Testis (tissue), 2 donors: ENCODE measurements at regions not wholly inside any gene's neighbourhood (a gene's known extent, or its start where the extent isn't known, plus 50 kb on each side); places are given as distances from the start of the nearest gene placed in this dataset.

Experiments used
- DNase-seq: peaks from one replicate; pipeline ENCODE4 v3.0.0-alpha.2; 2019
- H3K27ac ChIP-seq, 2 donors: fragments of 200-600 bp; sonication (generic); one replicate each; pipeline ENCODE4 v1.5.1; 2019
- H3K27me3 ChIP-seq: fragments of 200-600 bp; sonication (generic); one replicate; pipeline ENCODE4 v1.5.1; 2019
- H3K36me3 ChIP-seq: fragments of 200-600 bp; sonication (generic); one replicate; pipeline ENCODE4 v1.5.1; 2017; ENCODE audit warnings: low read depth; ENCODE audit errors: missing control alignments
- H3K4me1 ChIP-seq: fragments of 200-600 bp; sonication (generic); one replicate; pipeline ENCODE4 v1.5.1; 2019
- H3K4me3 ChIP-seq, 2 donors: fragments of 200-600 bp; sonication (generic); one replicate each; pipeline ENCODE4 v1.5.1; 2017 to 2019
- H3K9me3 ChIP-seq: fragments of 200-600 bp; sonication (generic); one replicate; pipeline ENCODE4 v1.5.1; 2017
- POLR2A ChIP-seq: fragments of 450-650 bp; IDR thresholded peaks from one replicate; pipeline ENCODE4 v1.6.1; 2017; ENCODE audit warnings: antibody characterized with exemption, mild to moderate bottlenecking, moderate library complexity
- WGBS, 2 donors: methylation state at CpG; one replicate each; pipeline ENCODE4 v1.1.5; 2018; 5-methylcytosine and 5-hydroxymethylcytosine counted together
- intact Hi-C: fragments of 100-400 bp; cut with DNase I; formaldehyde crosslinking; loops from one replicate; pipeline ENCODE4 v1.15.1; 2023; ENCODE audit warnings: low total_unique reads
- TF ChIP-seq, protein P1 (sequence below), 3 experiments: fragments of 450-650 bp in 2 of 3; fragments of 200-600 bp in 1 of 3; sonication (generic) in 1 of 3; IDR thresholded peaks; one replicate each; pipeline ENCODE4 v1.5.1; 2016 to 2019; ENCODE audit warnings: antibody characterized with exemption in 3 of 3, mild to moderate bottlenecking in 2 of 3, moderate library complexity in 1 of 3

- Histone ChIP-seq H3K4me1 (no peaks in the 10 kb centered on the region), H3K36me3 (no peaks in the 10 kb centered on the region), H3K4me3 (no peak overlapping the region), H3K27me3 (no peaks in the 10 kb centered on the region), H3K9me3 (no peaks in the 10 kb centered on the region), H3K27ac (no peak overlapping the region)
- intact Hi-C loops = no loop called here
- DNase-seq = no peak
- TF ChIP-seq POLR2A = no peak
- TF ChIP-seq, protein P1, sequence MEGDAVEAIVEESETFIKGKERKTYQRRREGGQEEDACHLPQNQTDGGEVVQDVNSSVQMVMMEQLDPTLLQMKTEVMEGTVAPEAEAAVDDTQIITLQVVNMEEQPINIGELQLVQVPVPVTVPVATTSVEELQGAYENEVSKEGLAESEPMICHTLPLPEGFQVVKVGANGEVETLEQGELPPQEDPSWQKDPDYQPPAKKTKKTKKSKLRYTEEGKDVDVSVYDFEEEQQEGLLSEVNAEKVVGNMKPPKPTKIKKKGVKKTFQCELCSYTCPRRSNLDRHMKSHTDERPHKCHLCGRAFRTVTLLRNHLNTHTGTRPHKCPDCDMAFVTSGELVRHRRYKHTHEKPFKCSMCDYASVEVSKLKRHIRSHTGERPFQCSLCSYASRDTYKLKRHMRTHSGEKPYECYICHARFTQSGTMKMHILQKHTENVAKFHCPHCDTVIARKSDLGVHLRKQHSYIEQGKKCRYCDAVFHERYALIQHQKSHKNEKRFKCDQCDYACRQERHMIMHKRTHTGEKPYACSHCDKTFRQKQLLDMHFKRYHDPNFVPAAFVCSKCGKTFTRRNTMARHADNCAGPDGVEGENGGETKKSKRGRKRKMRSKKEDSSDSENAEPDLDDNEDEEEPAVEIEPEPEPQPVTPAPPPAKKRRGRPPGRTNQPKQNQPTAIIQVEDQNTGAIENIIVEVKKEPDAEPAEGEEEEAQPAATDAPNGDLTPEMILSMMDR (IDR thresholded peaks at IDR 0.05) = no peak
- 20 to 29% methylated on average over 1 of the region's 1 CpG for WGBS, 2 donors
These were observed 260.3 kb downstream of the CCDC59 start for GRCh38 chr12:82097877-82098276.

DNA sequence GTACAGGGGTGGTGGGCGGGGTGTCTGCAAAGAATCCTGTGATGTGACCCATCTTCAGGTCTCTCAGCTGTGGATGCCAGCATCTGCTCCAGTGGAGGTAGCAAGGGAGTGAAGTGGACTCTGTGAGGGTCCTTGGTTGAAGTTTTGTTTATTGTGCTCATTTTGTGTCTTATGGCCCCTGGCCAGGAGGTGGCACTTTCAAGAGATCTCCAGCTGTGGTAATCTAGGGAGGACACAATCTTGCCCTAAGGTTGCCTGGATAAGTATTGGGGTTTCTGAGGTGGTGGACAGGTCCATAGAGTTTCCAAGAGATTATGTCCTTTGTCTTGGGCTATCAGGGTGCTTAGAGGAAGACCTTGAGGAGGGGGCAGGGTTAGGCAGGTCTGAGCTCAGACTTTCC, 260.7 kb downstream of the CCDC59 start:
- H3K4me3 ChIP-seq = no peak overlapping the region
- H3K27me3 ChIP-seq = no peaks in the 10 kb centered on the region
- DNase-seq = no peak
- WGBS, 2 donors = 80 to 83% methylated on average over 1 of the region's 1 CpG
- no peaks in the 10 kb centered on the region for H3K4me1 ChIP-seq
- intact Hi-C loops = no loop called here
- no peaks in the 10 kb centered on the region for H3K36me3 ChIP-seq
- TF ChIP-seq, protein P1 (IDR thresholded peaks at IDR 0.05) = no peak
- no peak for TF ChIP-seq POLR2A
- H3K9me3 ChIP-seq = no peaks in the 10 kb centered on the region
- H3K27ac ChIP-seq = no peak overlapping the region

DNA sequence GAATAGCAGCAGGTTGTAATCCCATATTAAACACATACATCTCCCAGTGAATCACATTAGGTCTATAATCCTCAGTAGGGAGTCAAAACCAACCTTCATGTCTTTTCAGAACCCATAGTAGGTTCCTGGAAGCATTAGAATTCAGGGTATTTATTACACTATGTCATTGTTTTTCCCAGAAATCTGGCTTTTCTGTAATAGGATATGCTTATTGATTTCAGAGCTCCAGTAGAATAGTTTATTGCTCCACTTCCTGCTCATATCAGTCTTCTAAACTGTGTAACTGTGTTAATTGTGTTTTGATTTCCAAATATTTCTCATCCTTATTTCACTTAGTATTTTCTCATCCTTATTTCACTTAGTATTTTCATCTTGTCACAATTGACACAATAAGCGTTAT, 268.0 kb downstream of the CCDC59 start:
- no peaks in the 10 kb centered on the region for H3K4me1 ChIP-seq
- H3K36me3 ChIP-seq = no peaks in the 10 kb centered on the region
- no peak for DNase-seq
- 91 to 98% methylated on average over 1 of the region's 1 CpG for WGBS, 2 donors
- H3K4me3 ChIP-seq = no peak overlapping the region
- TF ChIP-seq, protein P1 (IDR thresholded peaks at IDR 0.05) = no peak
- TF ChIP-seq POLR2A = no peak
- intact Hi-C loops = no loop called here
- H3K27me3 ChIP-seq = no peaks in the 10 kb centered on the region
- no peaks in the 10 kb centered on the region for H3K9me3 ChIP-seq
- H3K27ac ChIP-seq = no peak overlapping the region

DNA sequence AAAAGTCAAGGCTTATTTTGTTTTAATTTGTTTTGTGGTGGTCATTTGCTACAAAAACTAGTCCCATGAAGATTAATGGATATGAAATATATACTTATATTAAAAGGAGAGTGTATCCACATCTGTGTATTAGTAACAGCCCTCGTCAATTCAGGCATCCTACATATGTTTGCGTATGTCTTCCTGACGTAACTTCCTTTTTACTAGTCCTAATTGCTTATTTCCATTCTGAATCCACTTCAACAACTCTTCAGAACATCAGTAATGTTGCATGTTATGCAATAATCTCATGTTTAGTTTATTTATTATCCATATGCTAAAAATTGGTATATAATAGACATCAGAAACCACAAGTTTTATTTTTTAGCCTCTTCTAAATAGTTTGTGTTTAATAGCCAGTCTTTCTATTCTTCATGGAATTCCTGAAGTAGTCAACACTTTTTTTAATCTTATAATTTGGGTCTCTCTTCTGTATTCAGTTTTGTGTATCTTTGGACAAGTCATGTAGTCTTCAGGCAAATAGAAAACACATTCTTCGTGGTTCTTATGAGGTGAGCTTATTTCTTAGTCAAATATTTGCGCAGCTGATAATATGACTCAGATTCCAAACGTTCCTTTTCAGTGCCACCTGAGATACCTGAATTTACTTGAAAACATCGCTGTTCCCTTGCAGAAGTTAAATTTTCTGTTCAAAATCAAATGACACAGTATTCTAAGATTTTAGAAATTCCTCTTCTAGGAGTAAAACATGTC, 268.6 kb downstream of the CCDC59 start:
- WGBS, 2 donors = 77 to 79% methylated on average over 7 of the region's 7 CpGs
- H3K9me3 ChIP-seq = no peaks in the 10 kb centered on the region
- TF ChIP-seq POLR2A = no peak
- TF ChIP-seq, protein P1 (IDR thresholded peaks at IDR 0.05) = no peak
- H3K36me3 ChIP-seq = no peaks in the 10 kb centered on the region
- no peaks in the 10 kb centered on the region for H3K27me3 ChIP-seq
- DNase-seq = no peak
- intact Hi-C loops = no loop called here
- H3K4me1 ChIP-seq = no peaks in the 10 kb centered on the region
- no peak overlapping the region for H3K27ac ChIP-seq
- H3K4me3 ChIP-seq = no peak overlapping the region

DNA sequence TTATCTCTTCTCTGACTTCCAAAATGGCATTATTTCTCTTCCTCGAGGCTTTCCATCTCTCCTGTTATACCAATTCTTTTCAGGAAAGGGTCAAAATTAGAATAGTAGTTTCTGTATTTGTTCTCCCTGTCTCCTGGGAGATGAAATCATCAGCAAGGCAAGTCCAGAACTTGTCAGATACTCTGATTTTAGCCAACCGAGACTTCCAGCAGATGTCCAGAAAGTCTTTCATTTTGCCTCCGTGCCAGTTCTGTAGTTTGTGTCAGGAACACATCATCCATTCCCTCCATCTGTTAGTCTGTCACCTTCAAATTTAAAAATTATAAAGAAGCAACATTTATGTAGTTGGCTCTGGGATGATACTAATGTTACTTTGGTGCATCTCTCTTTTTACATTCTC, 275.7 kb downstream of the CCDC59 start:
- no peak overlapping the region for H3K4me3 ChIP-seq
- no peak for DNase-seq
- no peaks in the 10 kb centered on the region for H3K4me1 ChIP-seq
- H3K36me3 ChIP-seq = no peaks in the 10 kb centered on the region
- 70 to 75% methylated on average over 3 of the region's 3 CpGs for WGBS, 2 donors
- intact Hi-C loops = no loop called here
- TF ChIP-seq POLR2A = no peak
- TF ChIP-seq, protein P1 (IDR thresholded peaks at IDR 0.05) = no peak
- no peak overlapping the region for H3K27ac ChIP-seq
- H3K27me3 ChIP-seq = no peaks in the 10 kb centered on the region
- H3K9me3 ChIP-seq = no peaks in the 10 kb centered on the region
